ENCODE measurements at regions not wholly inside any gene's neighbourhood (a gene's known extent, or its start where the extent isn't known, plus 50 kb on each side); places are given as distances from the start of the nearest gene placed in this dataset.
"Not testable (repeated sequence)": the region's sequence is repeated elsewhere in the genome, so short reads cannot be mapped to it uniquely, and the experiment has no call there.

- DNase-seq (ENCODE audit: low read depth, low spot score) = no peak
- no peak overlapping the region for H3K4me3 ChIP-seq (ENCODE audit: low read length)
Measured at GRCh38 chr4:109378511-109378910, 55.1 kb upstream of the SEC24B start.

GRCh38 chr4:109378076-109378475 is 55.5 kb upstream of the SEC24B start:
- H3K4me3 ChIP-seq (ENCODE audit: low read length) = no peak overlapping the region
- no peak for DNase-seq (ENCODE audit: low read depth, low spot score)

- no peak overlapping the region for H3K4me3 ChIP-seq (ENCODE audit: low read length)
- no peak for DNase-seq (ENCODE audit: low read depth, low spot score)
Measured at GRCh38 chr4:109375778-109376414, 57.7 kb upstream of the SEC24B start.

GRCh38 chr4:109368661-109369060 is 65.0 kb upstream of the SEC24B start:
- no peak for DNase-seq (ENCODE audit: low read depth, low spot score)
- H3K4me3 ChIP-seq (ENCODE audit: low read length) = no peak overlapping the region

- DNase-seq (ENCODE audit: low read depth, low spot score) = no peak
- H3K4me3 ChIP-seq (ENCODE audit: low read length) = no peak overlapping the region
Measured at GRCh38 chr4:109365939-109366338, 63.5 kb upstream of the COL25A1 start.

GRCh38 chr4:109365297-109365696 is 62.8 kb upstream of the COL25A1 start:
- DNase-seq (ENCODE audit: low read depth, low spot score); H3K4me3 ChIP-seq (ENCODE audit: low read length): not testable (repeated sequence)

GRCh38 chr4:109359040-109359646 is 56.7 kb upstream of the COL25A1 start:
- no peak overlapping the region for H3K4me3 ChIP-seq (ENCODE audit: low read length)
- DNase-seq (ENCODE audit: low read depth, low spot score) = peak; percentile 78

GRCh38 chr4:109355835-109356234 is 53.4 kb upstream of the COL25A1 start:
- no peak overlapping the region for H3K4me3 ChIP-seq (ENCODE audit: low read length)
- no peak for DNase-seq (ENCODE audit: low read depth, low spot score)

GRCh38 chr4:109352941-109353340 is 50.5 kb upstream of the COL25A1 start:
- DNase-seq (ENCODE audit: low read depth, low spot score) = no peak
- H3K4me3 ChIP-seq (ENCODE audit: low read length) = no peak overlapping the region

All from Jurkat, Clone E6-1 (cell line).